ENCODE measurements at regions not wholly inside any gene's neighbourhood (a gene's known extent, or its start where the extent isn't known, plus 50 kb on each side); places are given as distances from the start of the nearest gene placed in this dataset.

DNA sequence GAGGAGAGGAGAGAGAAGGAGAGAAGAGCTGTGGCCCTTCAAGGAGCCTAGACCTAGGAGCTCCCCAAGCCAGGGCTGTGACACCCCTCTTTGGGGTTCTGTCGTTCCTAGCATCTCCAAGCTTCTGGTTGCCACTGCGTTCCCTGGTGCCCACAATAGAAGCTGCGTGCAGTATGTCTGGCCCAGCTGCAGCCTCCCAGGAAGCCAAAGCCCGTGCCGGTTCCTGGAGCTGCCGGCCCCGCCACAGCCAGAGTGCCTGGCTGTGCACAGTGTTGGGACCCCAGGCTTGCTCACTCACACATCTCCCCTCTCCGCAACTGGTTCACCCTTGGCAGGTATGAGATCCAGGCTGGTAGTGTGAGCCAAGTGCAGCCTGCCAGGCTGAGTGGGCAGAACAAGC, 367.7 kb upstream of the MC4R start:
- no peaks in the 10 kb centered on the region for H3K27me3 ChIP-seq (ENCODE audit: control insufficient read depth in 1 of 2, insufficient read depth in 2 of 2, low read length in 2 of 2)
- no peak overlapping the region for H3K4me3 ChIP-seq (ENCODE audit: low read depth in 1 of 2, low read length in 2 of 2)
- H3K4me1 ChIP-seq (ENCODE audit: control insufficient read depth in 1 of 2, insufficient read depth in 2 of 2, low read length in 2 of 2): no peaks in the 10 kb centered on the region
- no peak overlapping the region for H3K9ac ChIP-seq (ENCODE audit: low read depth in 1 of 2, low read length in 2 of 2)
- no peaks in the 10 kb centered on the region for H3K36me3 ChIP-seq (ENCODE audit: control insufficient read depth in 1 of 2, insufficient read depth in 2 of 2, low read length in 2 of 2)
- no peak overlapping the region for H3K27ac ChIP-seq (ENCODE audit: low read depth, low read length)
- H3K9me3 ChIP-seq (ENCODE audit: control insufficient read depth in 1 of 2, low read length in 2 of 2): no peaks in the 10 kb centered on the region

- no peak overlapping the region for H3K4me3 ChIP-seq (ENCODE audit: low read depth in 1 of 2, low read length in 2 of 2)
- H3K9me3 ChIP-seq (ENCODE audit: control insufficient read depth in 1 of 2, low read length in 2 of 2): no peaks in the 10 kb centered on the region
- H3K4me1 ChIP-seq (ENCODE audit: control insufficient read depth in 1 of 2, insufficient read depth in 2 of 2, low read length in 2 of 2): no peaks in the 10 kb centered on the region
- H3K36me3 ChIP-seq (ENCODE audit: control insufficient read depth in 1 of 2, insufficient read depth in 2 of 2, low read length in 2 of 2): no peaks in the 10 kb centered on the region
- no peaks in the 10 kb centered on the region for H3K27me3 ChIP-seq (ENCODE audit: control insufficient read depth in 1 of 2, insufficient read depth in 2 of 2, low read length in 2 of 2)
- H3K9ac ChIP-seq (ENCODE audit: low read depth in 1 of 2, low read length in 2 of 2): no peak overlapping the region
- H3K27ac ChIP-seq (ENCODE audit: low read depth, low read length): no peak overlapping the region
Observed at GRCh38 chr18:60746491-60746890, 373.9 kb upstream of the MC4R start.

DNA sequence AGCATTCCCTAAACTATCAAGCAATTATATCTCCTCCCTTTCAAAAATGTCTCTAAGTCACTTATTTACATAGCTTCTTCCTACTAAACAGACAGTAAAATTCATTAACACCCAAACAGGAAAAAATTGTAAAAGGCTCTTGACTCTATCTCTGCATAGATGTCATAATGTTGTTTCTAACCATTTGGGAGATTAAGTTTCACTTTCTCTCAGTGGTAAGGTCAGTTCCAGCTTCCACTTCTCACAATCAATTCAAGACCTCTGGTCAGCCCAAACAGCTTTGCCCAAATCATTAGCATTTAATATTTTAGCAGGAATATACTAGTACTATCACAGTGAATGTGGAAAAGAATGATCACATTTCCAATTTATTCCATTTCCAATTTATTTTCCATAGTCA, 374.3 kb upstream of the MC4R start:
- H3K4me1 ChIP-seq (ENCODE audit: control insufficient read depth in 1 of 2, insufficient read depth in 2 of 2, low read length in 2 of 2): no peaks in the 10 kb centered on the region
- H3K27me3 ChIP-seq (ENCODE audit: control insufficient read depth in 1 of 2, insufficient read depth in 2 of 2, low read length in 2 of 2): no peaks in the 10 kb centered on the region
- no peaks in the 10 kb centered on the region for H3K9me3 ChIP-seq (ENCODE audit: control insufficient read depth in 1 of 2, low read length in 2 of 2)
- H3K36me3 ChIP-seq (ENCODE audit: control insufficient read depth in 1 of 2, insufficient read depth in 2 of 2, low read length in 2 of 2): no peaks in the 10 kb centered on the region
- no peak overlapping the region for H3K4me3 ChIP-seq (ENCODE audit: low read depth in 1 of 2, low read length in 2 of 2)
- no peak overlapping the region for H3K27ac ChIP-seq (ENCODE audit: low read depth, low read length)
- no peak overlapping the region for H3K9ac ChIP-seq (ENCODE audit: low read depth in 1 of 2, low read length in 2 of 2)

- Histone ChIP-seq H3K36me3 (ENCODE audit: control insufficient read depth in 1 of 2, insufficient read depth in 2 of 2, low read length in 2 of 2) (no peaks in the 10 kb centered on the region), H3K4me3 (ENCODE audit: low read depth in 1 of 2, low read length in 2 of 2) (no peak overlapping the region), H3K27me3 (ENCODE audit: control insufficient read depth in 1 of 2, insufficient read depth in 2 of 2, low read length in 2 of 2) (no peaks in the 10 kb centered on the region), H3K4me1 (ENCODE audit: control insufficient read depth in 1 of 2, insufficient read depth in 2 of 2, low read length in 2 of 2) (no peaks in the 10 kb centered on the region), H3K9me3 (ENCODE audit: control insufficient read depth in 1 of 2, low read length in 2 of 2) (no peaks in the 10 kb centered on the region), H3K9ac (ENCODE audit: low read depth in 1 of 2, low read length in 2 of 2) (no peak overlapping the region), H3K27ac (ENCODE audit: low read depth, low read length) (no peak overlapping the region)
Observed at GRCh38 chr18:60753753-60754152, 381.2 kb upstream of the MC4R start.

- Histone ChIP-seq H3K27ac (ENCODE audit: low read depth, low read length) (no peak overlapping the region), H3K27me3 (ENCODE audit: control insufficient read depth in 1 of 2, insufficient read depth in 2 of 2, low read length in 2 of 2) (no peaks in the 10 kb centered on the region), H3K9me3 (ENCODE audit: control insufficient read depth in 1 of 2, low read length in 2 of 2) (no peaks in the 10 kb centered on the region), H3K36me3 (ENCODE audit: control insufficient read depth in 1 of 2, insufficient read depth in 2 of 2, low read length in 2 of 2) (no peaks in the 10 kb centered on the region), H3K9ac (ENCODE audit: low read depth in 1 of 2, low read length in 2 of 2) (no peak overlapping the region), H3K4me1 (ENCODE audit: control insufficient read depth in 1 of 2, insufficient read depth in 2 of 2, low read length in 2 of 2) (no peaks in the 10 kb centered on the region), H3K4me3 (ENCODE audit: low read depth in 1 of 2, low read length in 2 of 2) (no peak overlapping the region)
Observed at GRCh38 chr18:60754413-60755009, 381.9 kb upstream of the MC4R start.

GRCh38 chr18:60755134-60755533, 382.6 kb upstream of the MC4R start:
- Histone ChIP-seq H3K4me3 (ENCODE audit: low read depth in 1 of 2, low read length in 2 of 2) (no peak overlapping the region), H3K4me1 (ENCODE audit: control insufficient read depth in 1 of 2, insufficient read depth in 2 of 2, low read length in 2 of 2) (no peaks in the 10 kb centered on the region), H3K27ac (ENCODE audit: low read depth, low read length) (no peak overlapping the region), H3K9ac (ENCODE audit: low read depth in 1 of 2, low read length in 2 of 2) (no peak overlapping the region), H3K36me3 (ENCODE audit: control insufficient read depth in 1 of 2, insufficient read depth in 2 of 2, low read length in 2 of 2) (no peaks in the 10 kb centered on the region), H3K27me3 (ENCODE audit: control insufficient read depth in 1 of 2, insufficient read depth in 2 of 2, low read length in 2 of 2) (no peaks in the 10 kb centered on the region), H3K9me3 (ENCODE audit: control insufficient read depth in 1 of 2, low read length in 2 of 2) (no peaks in the 10 kb centered on the region)

GRCh38 chr18:60775978-60776377, 403.4 kb upstream of the MC4R start:
- Histone ChIP-seq H3K9ac (ENCODE audit: low read depth in 1 of 2, low read length in 2 of 2) (no peak overlapping the region), H3K27ac (ENCODE audit: low read depth, low read length) (no peak overlapping the region), H3K27me3 (ENCODE audit: control insufficient read depth in 1 of 2, insufficient read depth in 2 of 2, low read length in 2 of 2) (no peaks in the 10 kb centered on the region), H3K4me1 (ENCODE audit: control insufficient read depth in 1 of 2, insufficient read depth in 2 of 2, low read length in 2 of 2) (no peaks in the 10 kb centered on the region), H3K4me3 (ENCODE audit: low read depth in 1 of 2, low read length in 2 of 2) (no peak overlapping the region), H3K9me3 (ENCODE audit: control insufficient read depth in 1 of 2, low read length in 2 of 2) (peaks cover 0 to 3% of the 10 kb centered on the region in 2 donors), H3K36me3 (ENCODE audit: control insufficient read depth in 1 of 2, insufficient read depth in 2 of 2, low read length in 2 of 2) (no peaks in the 10 kb centered on the region)

DNA sequence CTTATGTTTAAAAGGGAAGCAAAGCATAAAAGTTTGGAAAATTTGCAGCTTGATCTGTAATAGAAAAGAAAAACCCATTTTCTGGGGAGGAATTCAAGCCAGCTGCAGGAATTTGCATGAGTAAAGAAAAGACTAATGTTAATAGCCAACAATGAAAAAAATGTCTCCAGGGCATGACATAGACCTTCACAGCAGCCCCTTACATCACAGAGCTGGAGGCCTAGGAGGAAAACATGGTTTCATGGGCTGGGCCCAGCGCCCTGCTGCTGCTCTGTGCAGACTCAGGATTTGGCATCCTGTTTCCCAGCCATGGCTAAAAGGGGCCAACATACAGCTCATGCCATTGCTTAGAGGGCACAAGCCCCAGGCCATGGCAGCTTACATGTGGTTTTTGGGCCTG, 411.6 kb upstream of the MC4R start:
- Histone ChIP-seq H3K9me3 (ENCODE audit: control insufficient read depth in 1 of 2, low read length in 2 of 2) (peaks cover 0 to 3% of the 10 kb centered on the region in 2 donors), H3K27me3 (ENCODE audit: control insufficient read depth in 1 of 2, insufficient read depth in 2 of 2, low read length in 2 of 2) (no peaks in the 10 kb centered on the region), H3K36me3 (ENCODE audit: control insufficient read depth in 1 of 2, insufficient read depth in 2 of 2, low read length in 2 of 2) (no peaks in the 10 kb centered on the region), H3K27ac (ENCODE audit: low read depth, low read length) (no peak overlapping the region), H3K4me3 (ENCODE audit: low read depth in 1 of 2, low read length in 2 of 2) (no peak overlapping the region), H3K4me1 (ENCODE audit: control insufficient read depth in 1 of 2, insufficient read depth in 2 of 2, low read length in 2 of 2) (no peaks in the 10 kb centered on the region), H3K9ac (ENCODE audit: low read depth in 1 of 2, low read length in 2 of 2) (no peak overlapping the region)

- Histone ChIP-seq H3K27me3 (ENCODE audit: control insufficient read depth in 1 of 2, insufficient read depth in 2 of 2, low read length in 2 of 2) (no peaks in the 10 kb centered on the region), H3K9me3 (ENCODE audit: control insufficient read depth in 1 of 2, low read length in 2 of 2) (no peaks in the 10 kb centered on the region), H3K36me3 (ENCODE audit: control insufficient read depth in 1 of 2, insufficient read depth in 2 of 2, low read length in 2 of 2) (no peaks in the 10 kb centered on the region), H3K4me1 (ENCODE audit: control insufficient read depth in 1 of 2, insufficient read depth in 2 of 2, low read length in 2 of 2) (no peaks in the 10 kb centered on the region), H3K4me3 (ENCODE audit: low read depth in 1 of 2, low read length in 2 of 2) (no peak overlapping the region), H3K27ac (ENCODE audit: low read depth, low read length) (no peak overlapping the region), H3K9ac (ENCODE audit: low read depth in 1 of 2, low read length in 2 of 2) (no peak overlapping the region)
Observed at GRCh38 chr18:60794802-60795201, 422.2 kb upstream of the MC4R start.

- no peak overlapping the region for H3K27ac ChIP-seq (ENCODE audit: low read depth, low read length)
- H3K9ac ChIP-seq (ENCODE audit: low read depth in 1 of 2, low read length in 2 of 2): no peak overlapping the region
- no peaks in the 10 kb centered on the region for H3K27me3 ChIP-seq (ENCODE audit: control insufficient read depth in 1 of 2, insufficient read depth in 2 of 2, low read length in 2 of 2)
- no peaks in the 10 kb centered on the region for H3K9me3 ChIP-seq (ENCODE audit: control insufficient read depth in 1 of 2, low read length in 2 of 2)
- H3K4me1 ChIP-seq (ENCODE audit: control insufficient read depth in 1 of 2, insufficient read depth in 2 of 2, low read length in 2 of 2): no peaks in the 10 kb centered on the region
- H3K36me3 ChIP-seq (ENCODE audit: control insufficient read depth in 1 of 2, insufficient read depth in 2 of 2, low read length in 2 of 2): no peaks in the 10 kb centered on the region
- H3K4me3 ChIP-seq (ENCODE audit: low read depth in 1 of 2, low read length in 2 of 2): no peak overlapping the region
Observed at GRCh38 chr18:60804415-60804814, 431.8 kb upstream of the MC4R start.

DNA sequence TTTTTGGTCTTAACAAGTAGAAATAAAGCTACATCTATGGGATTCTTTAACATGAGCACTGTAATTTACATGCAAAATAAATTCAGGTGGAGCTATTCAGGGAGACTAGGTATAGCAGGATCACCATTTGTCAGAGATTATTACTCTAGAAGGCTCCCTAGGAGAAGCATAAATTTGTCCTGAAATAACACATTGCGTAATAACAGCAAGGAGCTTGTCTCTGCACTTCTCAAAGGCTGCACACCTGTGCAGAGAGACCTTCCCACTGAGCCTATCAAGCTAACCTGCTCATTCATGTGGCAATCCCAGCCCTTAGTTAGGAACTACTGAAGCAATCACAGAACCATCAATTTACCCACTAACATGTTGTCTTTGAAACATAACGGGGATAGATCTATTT, 437.4 kb upstream of the MC4R start:
- Histone ChIP-seq H3K4me1 (ENCODE audit: control insufficient read depth in 1 of 2, insufficient read depth in 2 of 2, low read length in 2 of 2) (no peaks in the 10 kb centered on the region), H3K9ac (ENCODE audit: low read depth in 1 of 2, low read length in 2 of 2) (no peak overlapping the region), H3K4me3 (ENCODE audit: low read depth in 1 of 2, low read length in 2 of 2) (no peak overlapping the region), H3K27me3 (ENCODE audit: control insufficient read depth in 1 of 2, insufficient read depth in 2 of 2, low read length in 2 of 2) (no peaks in the 10 kb centered on the region), H3K36me3 (ENCODE audit: control insufficient read depth in 1 of 2, insufficient read depth in 2 of 2, low read length in 2 of 2) (no peaks in the 10 kb centered on the region), H3K27ac (ENCODE audit: low read depth, low read length) (no peak overlapping the region), H3K9me3 (ENCODE audit: control insufficient read depth in 1 of 2, low read length in 2 of 2) (no peaks in the 10 kb centered on the region)
